Neural crest cell (in vitro differentiated cells): ENCODE measurements at regions not wholly inside any gene's neighbourhood (a gene's known extent, or its start where the extent isn't known, plus 50 kb on each side); places are given as distances from the start of the nearest gene placed in this dataset.

Experiments used
- DNase-seq: peaks from one replicate; pipeline ENCODE4 v3.0.0; 2021; ENCODE audit warnings: low read depth, mixed read lengths, low spot score
- H3K27ac Mint-ChIP-seq: one replicate; pipeline ENCODE4 v1.8.0; 2021; ENCODE audit warnings: mild to moderate bottlenecking, mixed read lengths; ENCODE audit not compliant: unreplicated experiment
- H3K27me3 Mint-ChIP-seq: 2 replicates; pipeline ENCODE4 v1.8.0; 2021; ENCODE audit warnings: low read depth, mild to moderate bottlenecking, mixed read lengths
- H3K36me3 Mint-ChIP-seq: 2 replicates; pipeline ENCODE4 v1.8.0; 2021; ENCODE audit warnings: low read depth, mild to moderate bottlenecking, mixed read lengths
- H3K4me1 Mint-ChIP-seq: 2 replicates; pipeline ENCODE4 v1.8.0; 2021; ENCODE audit warnings: mixed read lengths
- H3K4me3 Mint-ChIP-seq: one replicate; pipeline ENCODE4 v1.8.0; 2021; ENCODE audit warnings: mild to moderate bottlenecking, mixed read lengths
- H3K9me3 Mint-ChIP-seq: 2 replicates; pipeline ENCODE4 v1.8.0; 2021; ENCODE audit warnings: mixed read lengths
- TF ChIP-seq, protein P1 (sequence below): fragments of 200-600 bp; sonication (generic); conservative IDR thresholded peaks from 2 replicates; pipeline ENCODE4 v1.5.0; 2021; ENCODE audit warnings: antibody characterized with exemption, mild to moderate bottlenecking

DNA sequence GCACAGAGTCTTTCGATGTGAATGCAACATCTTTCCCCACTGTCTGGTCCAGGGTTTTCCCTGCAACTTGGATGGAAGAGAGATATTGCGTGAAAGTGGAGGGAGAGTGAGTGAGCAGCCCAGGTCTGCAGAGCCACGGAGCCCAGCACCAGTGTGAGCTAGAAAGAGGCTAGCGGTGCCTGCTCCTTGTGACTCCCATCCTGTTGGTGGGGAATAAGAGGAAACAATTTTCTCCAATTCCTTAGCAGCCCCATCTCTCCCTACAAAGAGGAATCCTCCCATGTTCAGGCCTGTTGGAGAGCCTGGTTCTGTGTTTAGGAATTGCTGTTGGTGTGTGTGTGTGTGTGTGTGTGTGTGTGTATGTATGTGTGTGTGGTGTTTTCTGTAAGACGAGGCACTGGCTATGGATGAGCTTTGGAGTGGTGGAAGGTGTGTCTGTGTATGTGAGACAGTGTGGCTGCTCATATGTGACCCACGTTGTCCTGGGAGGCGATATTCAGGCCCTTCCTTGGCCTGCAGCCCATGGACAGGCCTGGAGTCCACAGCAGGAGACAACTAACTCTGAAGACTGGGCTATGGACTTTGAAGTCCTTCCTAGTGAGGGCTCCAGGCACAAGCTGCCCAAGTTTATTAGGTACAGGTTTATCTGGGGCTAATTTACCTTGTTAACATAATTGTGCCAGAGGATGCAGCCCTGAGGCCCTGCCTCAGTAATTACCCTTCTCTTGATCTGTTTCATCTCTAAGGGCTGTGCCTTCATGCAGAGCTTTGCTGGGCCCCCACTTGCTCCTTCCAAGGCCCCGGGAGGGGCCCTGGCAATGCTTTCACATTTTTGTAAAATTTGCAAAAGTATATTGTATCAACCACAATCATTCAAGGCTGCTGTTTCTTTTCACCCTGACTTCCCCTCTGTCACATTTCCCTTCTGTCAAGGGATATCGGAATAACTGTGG lies 88.6 kb upstream of the HAAO start:
- H3K27ac Mint-ChIP-seq: no peak overlapping the region
- no peak overlapping the region for H3K4me3 Mint-ChIP-seq
- DNase-seq: no peak
- H3K4me1 Mint-ChIP-seq: no peaks in the 10 kb centered on the region
- TF ChIP-seq, protein P1, sequence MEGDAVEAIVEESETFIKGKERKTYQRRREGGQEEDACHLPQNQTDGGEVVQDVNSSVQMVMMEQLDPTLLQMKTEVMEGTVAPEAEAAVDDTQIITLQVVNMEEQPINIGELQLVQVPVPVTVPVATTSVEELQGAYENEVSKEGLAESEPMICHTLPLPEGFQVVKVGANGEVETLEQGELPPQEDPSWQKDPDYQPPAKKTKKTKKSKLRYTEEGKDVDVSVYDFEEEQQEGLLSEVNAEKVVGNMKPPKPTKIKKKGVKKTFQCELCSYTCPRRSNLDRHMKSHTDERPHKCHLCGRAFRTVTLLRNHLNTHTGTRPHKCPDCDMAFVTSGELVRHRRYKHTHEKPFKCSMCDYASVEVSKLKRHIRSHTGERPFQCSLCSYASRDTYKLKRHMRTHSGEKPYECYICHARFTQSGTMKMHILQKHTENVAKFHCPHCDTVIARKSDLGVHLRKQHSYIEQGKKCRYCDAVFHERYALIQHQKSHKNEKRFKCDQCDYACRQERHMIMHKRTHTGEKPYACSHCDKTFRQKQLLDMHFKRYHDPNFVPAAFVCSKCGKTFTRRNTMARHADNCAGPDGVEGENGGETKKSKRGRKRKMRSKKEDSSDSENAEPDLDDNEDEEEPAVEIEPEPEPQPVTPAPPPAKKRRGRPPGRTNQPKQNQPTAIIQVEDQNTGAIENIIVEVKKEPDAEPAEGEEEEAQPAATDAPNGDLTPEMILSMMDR: no peak
- H3K9me3 Mint-ChIP-seq: peaks cover 2% of the 10 kb centered on the region
- H3K27me3 Mint-ChIP-seq: no peaks in the 10 kb centered on the region
- H3K36me3 Mint-ChIP-seq: no peaks in the 10 kb centered on the region

DNA sequence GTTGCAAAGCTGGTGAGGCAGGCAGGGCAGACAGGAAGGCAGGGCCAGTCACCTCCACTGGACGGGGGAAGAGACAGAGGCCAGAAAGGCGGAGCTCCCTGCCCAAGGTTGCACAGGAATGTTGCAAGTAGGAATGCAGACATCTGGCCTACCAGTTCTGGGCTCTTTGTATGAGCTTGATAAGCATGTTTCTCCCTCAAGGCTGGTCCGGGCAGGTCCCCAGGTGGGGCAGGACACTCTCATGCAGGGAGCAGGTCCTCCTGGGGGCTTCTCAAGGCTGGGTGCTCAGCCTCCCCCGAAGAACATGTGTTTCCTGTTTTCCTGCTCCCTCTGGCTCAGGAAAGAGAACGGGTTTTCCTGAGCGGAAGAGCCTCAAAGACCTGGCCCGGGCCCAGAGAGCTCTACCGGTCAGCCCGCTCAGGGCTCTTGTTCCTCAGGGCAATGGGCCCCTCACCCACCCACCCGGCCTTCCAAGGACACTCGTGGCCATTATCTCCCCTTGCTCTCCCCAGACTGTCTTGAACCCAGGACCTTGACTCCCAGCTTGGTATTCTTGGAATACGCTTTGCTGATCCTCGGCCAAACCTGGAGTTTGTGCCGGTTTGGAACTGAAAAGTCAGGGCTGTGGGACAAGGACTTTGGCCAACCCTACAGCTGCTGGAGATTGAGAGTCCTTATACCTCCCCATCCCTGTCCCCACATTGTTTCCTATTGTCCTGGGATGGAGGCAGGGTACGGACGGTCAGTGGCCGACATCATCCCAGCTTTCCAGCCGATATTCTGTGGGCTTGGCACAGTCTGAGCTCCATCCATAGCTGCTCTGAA lies 87.7 kb upstream of the HAAO start:
- no peak overlapping the region for H3K27ac Mint-ChIP-seq
- no peaks in the 10 kb centered on the region for H3K27me3 Mint-ChIP-seq
- no peaks in the 10 kb centered on the region for H3K36me3 Mint-ChIP-seq
- no peak for DNase-seq
- no peak overlapping the region for H3K4me3 Mint-ChIP-seq
- H3K4me1 Mint-ChIP-seq: no peaks in the 10 kb centered on the region
- peaks cover 2% of the 10 kb centered on the region for H3K9me3 Mint-ChIP-seq
- TF ChIP-seq, protein P1: no peak

DNA sequence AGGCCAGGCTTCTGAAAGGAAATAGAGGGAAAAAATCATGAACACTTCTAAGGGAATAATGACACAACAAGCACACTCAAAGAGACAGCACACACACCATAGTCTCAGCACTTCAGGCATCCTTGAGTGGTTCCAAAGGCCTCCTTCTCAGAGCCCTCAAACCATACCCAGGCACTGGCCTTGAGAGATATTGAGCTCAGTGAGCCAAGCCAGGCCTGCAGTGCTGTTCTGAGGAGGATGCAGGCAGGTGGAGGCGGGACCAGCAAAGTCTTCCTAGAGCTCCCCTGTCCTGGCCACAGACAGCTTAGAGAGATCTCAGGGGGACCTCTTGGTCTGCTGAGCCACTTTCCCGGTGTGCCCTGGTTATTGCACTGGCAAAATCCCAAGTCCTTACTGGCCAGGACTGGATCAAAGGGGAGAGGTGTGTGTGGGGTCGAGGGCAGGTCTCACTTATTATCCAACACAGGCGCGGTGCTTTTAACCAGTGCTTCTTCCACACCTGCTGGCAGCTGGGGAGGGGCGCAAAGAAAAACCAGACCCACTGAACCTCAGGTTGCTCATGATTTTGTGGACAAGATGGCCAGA lies 86.8 kb upstream of the HAAO start:
- H3K27me3 Mint-ChIP-seq: no peaks in the 10 kb centered on the region
- TF ChIP-seq, protein P1: no peak
- H3K36me3 Mint-ChIP-seq: no peaks in the 10 kb centered on the region
- no peak overlapping the region for H3K4me3 Mint-ChIP-seq
- H3K27ac Mint-ChIP-seq: no peak overlapping the region
- no peaks in the 10 kb centered on the region for H3K4me1 Mint-ChIP-seq
- H3K9me3 Mint-ChIP-seq: peaks cover 2% of the 10 kb centered on the region
- DNase-seq: no peak

DNA sequence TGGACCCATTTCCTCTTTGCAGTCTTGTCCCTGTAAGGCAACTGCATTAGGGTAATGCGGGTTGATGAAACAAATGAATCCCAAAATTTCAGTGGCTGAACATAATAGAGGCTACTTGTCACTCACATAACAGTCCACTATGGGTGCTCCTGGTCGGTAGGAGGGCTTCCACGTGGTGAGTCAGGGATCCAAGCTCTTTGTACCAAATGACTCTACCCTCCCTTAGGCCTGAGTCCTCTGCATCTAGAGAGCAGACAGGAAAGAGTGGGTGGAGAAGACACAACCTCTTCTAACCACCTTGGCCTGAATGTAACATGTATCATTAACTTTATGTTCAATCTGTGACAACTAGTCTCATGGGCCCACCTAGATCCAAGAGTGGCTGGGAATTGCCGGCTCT lies 86.2 kb upstream of the HAAO start:
- TF ChIP-seq, protein P1: no peak
- H3K27ac Mint-ChIP-seq: no peak overlapping the region
- H3K9me3 Mint-ChIP-seq: peaks cover 2% of the 10 kb centered on the region
- H3K36me3 Mint-ChIP-seq: no peaks in the 10 kb centered on the region
- no peak for DNase-seq
- H3K4me1 Mint-ChIP-seq: no peaks in the 10 kb centered on the region
- no peak overlapping the region for H3K4me3 Mint-ChIP-seq
- H3K27me3 Mint-ChIP-seq: no peaks in the 10 kb centered on the region

DNA sequence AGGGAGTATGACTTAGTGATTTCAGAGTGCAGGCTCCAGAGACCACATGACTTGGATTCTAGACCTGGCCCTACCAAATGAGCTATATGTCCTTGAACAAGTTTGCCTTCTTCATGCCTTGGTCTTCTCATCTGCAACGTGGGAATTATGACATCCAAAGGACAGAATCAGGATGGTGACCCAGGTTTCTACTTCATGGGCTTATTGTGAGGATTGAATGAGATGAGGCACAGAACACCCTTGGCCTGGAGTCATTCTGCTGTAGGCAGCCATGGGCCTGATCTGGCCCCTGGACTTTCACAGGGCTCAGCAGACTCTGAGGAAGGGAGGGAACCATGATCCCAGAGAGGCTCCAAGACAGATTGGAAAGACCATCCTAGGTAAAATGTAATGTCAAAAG lies 85.6 kb upstream of the HAAO start:
- H3K4me3 Mint-ChIP-seq: no peak overlapping the region
- no peak overlapping the region for H3K27ac Mint-ChIP-seq
- no peaks in the 10 kb centered on the region for H3K4me1 Mint-ChIP-seq
- TF ChIP-seq, protein P1: no peak
- no peaks in the 10 kb centered on the region for H3K36me3 Mint-ChIP-seq
- H3K9me3 Mint-ChIP-seq: no peaks in the 10 kb centered on the region
- DNase-seq: no peak
- H3K27me3 Mint-ChIP-seq: no peaks in the 10 kb centered on the region
